Caco-2 (cell line): ENCODE measurements at regions not wholly inside any gene's neighbourhood (a gene's known extent, or its start where the extent isn't known, plus 50 kb on each side); places are given as distances from the start of the nearest gene placed in this dataset.

Experiments used
- BruUV-seq: library from RNA; stranded (reverse); fragments of 400-500 nt; replicated peaks from 2 replicates; lab custom pipeline; 2021; lab: Mats Ljungman, UMichigan
- CTCF ChIA-PET: fragments of 300-600 bp; sonication (Branson Sonifier 250); formaldehyde crosslinking; loops from one replicate; lab custom pipeline; 2022; ENCODE audit warnings: antibody characterized with exemption; lab: Charles Lee
- POLR2A ChIA-PET: fragments of 300-600 bp; sonication (Branson Sonifier 250); formaldehyde crosslinking; loops from one replicate; lab custom pipeline; 2022; ENCODE audit warnings: antibody characterized with exemption; lab: Charles Lee
- DNase-seq, 2 experiments: peaks; one replicate each; pipeline versions ENCODE4 v3.0.0 to v3.0.0-alpha.2; 2020 to 2022
- H3K27me3 ChIP-seq: replicated peaks from 2 replicates; pipeline ENCODE4 v1.6.0; 2011; ENCODE audit warnings: low read length; ENCODE audit not compliant: control insufficient read depth, insufficient read depth
- H3K36me3 ChIP-seq: 2 replicates; pipeline ENCODE4 v1.5.1; 2011; ENCODE audit warnings: low read length; ENCODE audit not compliant: control insufficient read depth, insufficient read depth
- H3K4me1 ChIP-seq: fragments of 250-450 bp; sonication (Bioruptor Pico); 2 replicates; pipeline ENCODE4 v1.5.1; 2020; ENCODE audit warnings: mild to moderate bottlenecking
- H3K4me3 ChIP-seq: 2 replicates; pipeline ENCODE4 v1.5.1; 2011; ENCODE audit warnings: low read depth, mild to moderate bottlenecking, control low read depth, low read length
- H3K9me3 ChIP-seq: fragments of 250-450 bp; sonication (Bioruptor Pico); 2 replicates; pipeline ENCODE4 v1.5.1; 2020; ENCODE audit warnings: mild to moderate bottlenecking, moderate library complexity
- H3K27ac Mint-ChIP-seq: one replicate; pipeline ENCODE4 v1.8.0; 2022; ENCODE audit warnings: mixed read lengths; ENCODE audit not compliant: unreplicated experiment
- H3K27me3 Mint-ChIP-seq: one replicate; pipeline ENCODE4 v1.8.0; 2022; ENCODE audit warnings: mixed read lengths; ENCODE audit not compliant: insufficient read depth, unreplicated experiment
- H3K36me3 Mint-ChIP-seq: one replicate; pipeline ENCODE4 v1.8.0; 2022; ENCODE audit warnings: mild to moderate bottlenecking, mixed read lengths; ENCODE audit not compliant: insufficient read depth, unreplicated experiment
- H3K4me1 Mint-ChIP-seq: one replicate; pipeline ENCODE4 v1.8.0; 2022; ENCODE audit warnings: low read depth, mixed read lengths; ENCODE audit not compliant: unreplicated experiment
- H3K4me3 Mint-ChIP-seq: one replicate; pipeline ENCODE4 v1.8.0; 2022; ENCODE audit warnings: mild to moderate bottlenecking, moderate library complexity, mixed read lengths; ENCODE audit not compliant: unreplicated experiment
- H3K9me3 Mint-ChIP-seq: one replicate; pipeline ENCODE4 v1.8.0; 2022; ENCODE audit warnings: mixed read lengths; ENCODE audit not compliant: unreplicated experiment
- CTCF ChIP-seq, 2 experiments: fragments of 200-600 bp in 1 of 2; IDR thresholded peaks; 1 replicate in 1 of 2; 2 replicates in 1 of 2; pipeline versions ENCODE4 v1.5.1 to v1.8.0; 2011 to 2022; ENCODE audit warnings: antibody characterized with exemption in 1 of 2, control low read depth in 1 of 2, inconsistent platforms in 1 of 2, low read depth in 1 of 2, low read length in 1 of 2, mild to moderate bottlenecking in 1 of 2, moderate library complexity in 1 of 2; ENCODE audit not compliant: insufficient read depth in 1 of 2, severe bottlenecking in 1 of 2, unreplicated experiment in 1 of 2
- intact Hi-C: fragments of 100-400 bp; cut with micrococcal nuclease; formaldehyde crosslinking; loops from one replicate; pipeline ENCODE4 v1.10.0; 2022; ENCODE audit not compliant: unreplicated experiment

GRCh38 chr18:35780937-35781336, 191.5 kb upstream of the RMP24 start:
- H3K9me3 ChIP-seq: no peaks in the 10 kb centered on the region
- H3K27me3 Mint-ChIP-seq: peaks cover 3% of the 10 kb centered on the region
- POLR2A ChIA-PET: no interaction called here
- H3K36me3 Mint-ChIP-seq: no peaks in the 10 kb centered on the region
- CTCF ChIA-PET: no interaction called here
- DNase-seq: no peak
- BruUV-seq: no TSS peak
- H3K9me3 Mint-ChIP-seq: no peaks in the 10 kb centered on the region
- no peaks in the 10 kb centered on the region for H3K36me3 ChIP-seq
- H3K4me1 ChIP-seq: no peaks in the 10 kb centered on the region
- H3K4me3 ChIP-seq: no peak overlapping the region
- no peak overlapping the region for H3K27ac Mint-ChIP-seq
- intact Hi-C loops: no loop called here
- no peaks in the 10 kb centered on the region for H3K4me1 Mint-ChIP-seq
- TF ChIP-seq CTCF (IDR thresholded peaks at IDR 0.05; ENCODE audit: insufficient read depth in 1 of 2, low read depth in 1 of 2, low read length in 1 of 2, severe bottlenecking in 1 of 2, unreplicated experiment in 1 of 2): no peak
- no peaks in the 10 kb centered on the region for H3K27me3 ChIP-seq
- no peak overlapping the region for H3K4me3 Mint-ChIP-seq

- ChIA-PET POLR2A (no interaction called here), CTCF (no interaction called here)
- Histone ChIP-seq H3K4me1 (no peaks in the 10 kb centered on the region), H3K36me3 (no peaks in the 10 kb centered on the region), H3K27me3 (no peaks in the 10 kb centered on the region), H3K4me3 (no peak overlapping the region), H3K9me3 (no peaks in the 10 kb centered on the region)
- no peak for DNase-seq
- no peak for TF ChIP-seq CTCF (IDR thresholded peaks at IDR 0.05; ENCODE audit: insufficient read depth in 1 of 2, low read depth in 1 of 2, low read length in 1 of 2, severe bottlenecking in 1 of 2, unreplicated experiment in 1 of 2)
- Mint-ChIP-seq H3K9me3 (no peaks in the 10 kb centered on the region), H3K4me3 (no peak overlapping the region), H3K27me3 (peaks cover 6% of the 10 kb centered on the region), H3K4me1 (no peaks in the 10 kb centered on the region), H3K27ac (no peak overlapping the region), H3K36me3 (no peaks in the 10 kb centered on the region)
- intact Hi-C loops: no loop called here
- BruUV-seq: no TSS peak
Observed at GRCh38 chr18:35782926-35783325, 189.6 kb upstream of the RMP24 start.

- Mint-ChIP-seq H3K27me3 (peaks cover 3% of the 10 kb centered on the region), H3K9me3 (no peaks in the 10 kb centered on the region), H3K4me1 (no peaks in the 10 kb centered on the region), H3K4me3 (no peak overlapping the region), H3K36me3 (no peaks in the 10 kb centered on the region), H3K27ac (no peak overlapping the region)
- intact Hi-C loops: no loop called here
- Histone ChIP-seq H3K4me3 (no peak overlapping the region), H3K27me3 (no peaks in the 10 kb centered on the region), H3K4me1 (no peaks in the 10 kb centered on the region), H3K9me3 (no peaks in the 10 kb centered on the region), H3K36me3 (no peaks in the 10 kb centered on the region)
- TF ChIP-seq CTCF (IDR thresholded peaks at IDR 0.05; ENCODE audit: insufficient read depth in 1 of 2, low read depth in 1 of 2, low read length in 1 of 2, severe bottlenecking in 1 of 2, unreplicated experiment in 1 of 2): no peak
- ChIA-PET POLR2A (no interaction called here), CTCF (no interaction called here)
- no peak for DNase-seq
- no TSS peak for BruUV-seq
Observed at GRCh38 chr18:35786365-35787042, 186.0 kb upstream of the RMP24 start.
